ENCODE measurements at regions not wholly inside any gene's neighbourhood (a gene's known extent, or its start where the extent isn't known, plus 50 kb on each side); places are given as distances from the start of the nearest gene placed in this dataset.

GRCh38 chr13:79870123-79870522 is 389.2 kb downstream of the NDFIP2 start:
- H3K27ac ChIP-seq (replicated peaks in 1 of 4): no peak overlapping the region
- no peak overlapping the region for H3K4me3 ChIP-seq
- no peak for TF ChIP-seq EP300 (IDR thresholded peaks at IDR 0.05)
- TF ChIP-seq POLR2A (IDR thresholded peaks at IDR 0.05; ENCODE audit: low read depth): no peak
- no peak for TF ChIP-seq CTCF (IDR thresholded peaks at IDR 0.05)
- TF ChIP-seq POLR2AphosphoS5 (IDR thresholded peaks at IDR 0.05): no peak
- no peaks in the 10 kb centered on the region for H3K27me3 ChIP-seq
- no peaks in the 10 kb centered on the region for H3K9me3 ChIP-seq
- DNase-seq (ENCODE audit: extremely low spot score): no peak
- intact Hi-C loops (cut with DNase I): no loop called here
- no peaks in the 10 kb centered on the region for H3K4me1 ChIP-seq
- H3K36me3 ChIP-seq: no peaks in the 10 kb centered on the region

GRCh38 chr13:79869326-79869725 is 388.4 kb downstream of the NDFIP2 start:
- H3K4me1 ChIP-seq: no peaks in the 10 kb centered on the region
- no peaks in the 10 kb centered on the region for H3K36me3 ChIP-seq
- H3K9me3 ChIP-seq: no peaks in the 10 kb centered on the region
- H3K27ac ChIP-seq (replicated peaks in 1 of 4): no peak overlapping the region
- WGBS: 61% methylated on average over 2 of the region's 2 CpGs
- TF ChIP-seq POLR2A (IDR thresholded peaks at IDR 0.05; ENCODE audit: low read depth) (no peak), EP300 (IDR thresholded peaks at IDR 0.05) (no peak), CTCF (IDR thresholded peaks at IDR 0.05) (no peak), POLR2AphosphoS5 (IDR thresholded peaks at IDR 0.05) (no peak)
- intact Hi-C loops (cut with DNase I): no loop called here
- H3K27me3 ChIP-seq: no peaks in the 10 kb centered on the region
- no peak overlapping the region for H3K4me3 ChIP-seq
- no peak for DNase-seq (ENCODE audit: extremely low spot score)

GRCh38 chr13:79867254-79867653 is 386.3 kb downstream of the NDFIP2 start:
- Histone ChIP-seq H3K27me3 (no peaks in the 10 kb centered on the region), H3K4me1 (no peaks in the 10 kb centered on the region), H3K27ac (replicated peaks in 1 of 4) (no peak overlapping the region), H3K9me3 (no peaks in the 10 kb centered on the region), H3K36me3 (no peaks in the 10 kb centered on the region), H3K4me3 (no peak overlapping the region)
- WGBS: 86% methylated on average over 1 of the region's 1 CpG
- no peak for DNase-seq (ENCODE audit: extremely low spot score)
- intact Hi-C loops (cut with DNase I): no loop called here
- TF ChIP-seq EP300 (IDR thresholded peaks at IDR 0.05) (no peak), POLR2AphosphoS5 (IDR thresholded peaks at IDR 0.05) (no peak), CTCF (IDR thresholded peaks at IDR 0.05) (no peak), POLR2A (IDR thresholded peaks at IDR 0.05; ENCODE audit: low read depth) (no peak)

GRCh38 chr13:79866436-79866835 is 385.5 kb downstream of the NDFIP2 start:
- WGBS: 96% methylated on average over 2 of the region's 2 CpGs
- intact Hi-C loops (cut with DNase I): no loop called here
- no peaks in the 10 kb centered on the region for H3K36me3 ChIP-seq

More at GRCh38 chr13:79866436-79866835, 385.5 kb downstream of the NDFIP2 start:
- no peaks in the 10 kb centered on the region for H3K9me3 ChIP-seq
- H3K27me3 ChIP-seq: no peaks in the 10 kb centered on the region
- H3K27ac ChIP-seq (replicated peaks in 1 of 4): no peak overlapping the region
- no peaks in the 10 kb centered on the region for H3K4me1 ChIP-seq
- no peak overlapping the region for H3K4me3 ChIP-seq
- TF ChIP-seq EP300 (IDR thresholded peaks at IDR 0.05): no peak
- no peak for TF ChIP-seq POLR2A (IDR thresholded peaks at IDR 0.05; ENCODE audit: low read depth)
- no peak for TF ChIP-seq POLR2AphosphoS5 (IDR thresholded peaks at IDR 0.05)
- TF ChIP-seq CTCF (IDR thresholded peaks at IDR 0.05): no peak
- no peak for DNase-seq (ENCODE audit: extremely low spot score)

Data from esophagus muscularis mucosa (tissue), 4 donors.